Liver (tissue), 3 donors: ENCODE measurements at regions not wholly inside any gene's neighbourhood (a gene's known extent, or its start where the extent isn't known, plus 50 kb on each side); places are given as distances from the start of the nearest gene placed in this dataset.
"Not testable (repeated sequence)": the region's sequence is repeated elsewhere in the genome, so short reads cannot be mapped to it uniquely, and the experiment has no call there.

Source experiments
- EGR1 ChIP-seq, 2 donors: IDR thresholded peaks; 2 replicates each; pipeline ENCODE4 v1.6.1; 2016 to 2018; ENCODE audit warnings: antibody characterized with exemption in 2 of 2, low read depth in 2 of 2
- TAF1 ChIP-seq: conservative IDR thresholded peaks from 2 replicates; pipeline ENCODE4 v1.6.1; 2016; ENCODE audit warnings: antibody characterized with exemption, mild to moderate bottlenecking
- YY1 ChIP-seq: IDR thresholded peaks from 2 replicates; pipeline ENCODE4 v1.6.1; 2016; ENCODE audit warnings: antibody characterized with exemption, mild to moderate bottlenecking
- TF ChIP-seq, protein P1 (sequence below): IDR thresholded peaks from 2 replicates; pipeline ENCODE4 v1.6.1; 2016; ENCODE audit warnings: antibody characterized with exemption
- TF ChIP-seq, protein P2 (sequence below): fragments of 150-350 bp; IDR thresholded peaks from 2 replicates; pipeline ENCODE4 v1.5.1; 2017; ENCODE audit warnings: improper control_type of control experiment, low read depth, low read length; ENCODE audit not compliant: missing input control
- donor health status: healthy.
- donor health status: healthy.

DNA sequence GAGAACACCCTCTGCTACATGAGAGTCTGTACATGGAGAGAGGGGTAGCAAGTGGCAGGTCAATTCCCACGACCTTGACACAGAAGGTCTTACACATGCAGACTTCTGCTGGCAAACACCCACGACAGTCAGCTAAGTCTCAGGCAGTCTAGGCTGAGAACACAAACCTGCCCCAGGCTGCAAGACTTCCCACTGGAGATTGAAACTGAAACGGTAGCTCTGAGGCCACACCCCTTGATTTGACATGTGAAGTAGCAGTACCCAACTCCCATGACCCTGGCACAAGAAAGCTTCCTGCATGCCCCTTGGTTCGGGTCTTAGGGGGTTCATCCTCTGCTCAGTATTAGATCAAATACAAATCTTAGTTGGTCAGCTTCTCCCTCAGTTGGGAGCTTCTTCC lies 420.8 kb upstream of the NDN start:
- TF ChIP-seq EGR1 (IDR thresholded peaks at IDR 0.05; ENCODE audit: low read depth in 2 of 2); YY1; TAF1: not testable (repeated sequence)
- TF ChIP-seq, protein P1, sequence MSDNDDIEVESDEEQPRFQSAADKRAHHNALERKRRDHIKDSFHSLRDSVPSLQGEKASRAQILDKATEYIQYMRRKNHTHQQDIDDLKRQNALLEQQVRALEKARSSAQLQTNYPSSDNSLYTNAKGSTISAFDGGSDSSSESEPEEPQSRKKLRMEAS: not testable (repeated sequence)
- TF ChIP-seq, protein P2, sequence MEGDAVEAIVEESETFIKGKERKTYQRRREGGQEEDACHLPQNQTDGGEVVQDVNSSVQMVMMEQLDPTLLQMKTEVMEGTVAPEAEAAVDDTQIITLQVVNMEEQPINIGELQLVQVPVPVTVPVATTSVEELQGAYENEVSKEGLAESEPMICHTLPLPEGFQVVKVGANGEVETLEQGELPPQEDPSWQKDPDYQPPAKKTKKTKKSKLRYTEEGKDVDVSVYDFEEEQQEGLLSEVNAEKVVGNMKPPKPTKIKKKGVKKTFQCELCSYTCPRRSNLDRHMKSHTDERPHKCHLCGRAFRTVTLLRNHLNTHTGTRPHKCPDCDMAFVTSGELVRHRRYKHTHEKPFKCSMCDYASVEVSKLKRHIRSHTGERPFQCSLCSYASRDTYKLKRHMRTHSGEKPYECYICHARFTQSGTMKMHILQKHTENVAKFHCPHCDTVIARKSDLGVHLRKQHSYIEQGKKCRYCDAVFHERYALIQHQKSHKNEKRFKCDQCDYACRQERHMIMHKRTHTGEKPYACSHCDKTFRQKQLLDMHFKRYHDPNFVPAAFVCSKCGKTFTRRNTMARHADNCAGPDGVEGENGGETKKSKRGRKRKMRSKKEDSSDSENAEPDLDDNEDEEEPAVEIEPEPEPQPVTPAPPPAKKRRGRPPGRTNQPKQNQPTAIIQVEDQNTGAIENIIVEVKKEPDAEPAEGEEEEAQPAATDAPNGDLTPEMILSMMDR: not testable (repeated sequence)
